ENCODE measurements at regions not wholly inside any gene's neighbourhood (a gene's known extent, or its start where the extent isn't known, plus 50 kb on each side); places are given as distances from the start of the nearest gene placed in this dataset.

DNA sequence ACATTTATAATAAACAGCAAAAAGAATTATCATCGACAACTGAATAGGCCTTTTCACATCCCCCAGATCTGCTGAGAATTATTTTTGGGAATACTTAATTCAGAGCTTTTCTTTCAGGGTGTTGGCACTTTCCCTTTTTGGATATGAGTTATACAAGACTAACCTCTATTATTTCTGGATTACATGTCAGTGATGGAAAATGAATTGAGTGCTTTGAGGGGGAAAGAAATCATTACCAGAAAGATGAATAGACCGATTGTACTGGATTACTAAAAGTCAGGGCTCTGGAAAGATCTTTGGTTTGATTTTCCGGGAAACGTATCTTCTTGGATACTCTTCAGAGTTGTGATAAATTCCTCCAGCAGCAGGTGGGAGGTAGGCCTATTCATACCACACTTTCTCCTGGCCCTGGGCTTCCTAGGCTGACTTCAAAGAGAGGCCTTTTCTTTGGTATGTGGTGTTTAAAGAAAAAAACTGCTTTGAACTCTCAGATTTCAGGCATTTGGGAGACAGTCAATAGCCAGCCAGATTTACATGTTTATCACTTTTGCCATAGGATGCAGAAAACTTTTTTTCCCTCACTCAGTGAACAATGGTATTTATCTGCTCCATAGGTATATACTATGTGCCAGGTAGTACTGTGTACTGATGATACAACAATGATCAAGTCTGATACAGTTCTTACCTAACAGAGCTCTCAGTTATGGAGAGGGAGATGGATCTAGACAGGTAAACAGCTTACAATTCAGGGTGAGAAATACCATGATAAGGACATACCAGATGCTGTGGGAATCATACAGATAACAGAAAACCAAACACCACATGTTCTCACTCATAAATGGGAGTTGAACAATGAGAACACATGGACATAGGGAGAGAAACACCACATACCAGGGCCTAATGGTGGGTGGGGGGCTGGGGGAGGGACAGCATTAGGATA, 63.3 kb upstream of the ACTR3 start:
- TF ChIP-seq POLR2A (IDR thresholded peaks at IDR 0.05) (no peak), POLR2AphosphoS5 (IDR thresholded peaks at IDR 0.05; ENCODE audit: insufficient read depth in 1 of 2, low read depth in 1 of 2) (no peak)

Measured in vagina (tissue), 2 donors.